HPDE6-E6E7 (cell line): ENCODE measurements at regions not wholly inside any gene's neighbourhood (a gene's known extent, or its start where the extent isn't known, plus 50 kb on each side); places are given as distances from the start of the nearest gene placed in this dataset.
"Not testable (repeated sequence)": the region's sequence is repeated elsewhere in the genome, so short reads cannot be mapped to it uniquely, and the experiment has no call there.

Experiments
- DNase-seq: peaks from one replicate; pipeline ENCODE4 v3.0.0; 2011; ENCODE audit warnings: missing footprints; ENCODE audit errors: extremely low spot score

DNA sequence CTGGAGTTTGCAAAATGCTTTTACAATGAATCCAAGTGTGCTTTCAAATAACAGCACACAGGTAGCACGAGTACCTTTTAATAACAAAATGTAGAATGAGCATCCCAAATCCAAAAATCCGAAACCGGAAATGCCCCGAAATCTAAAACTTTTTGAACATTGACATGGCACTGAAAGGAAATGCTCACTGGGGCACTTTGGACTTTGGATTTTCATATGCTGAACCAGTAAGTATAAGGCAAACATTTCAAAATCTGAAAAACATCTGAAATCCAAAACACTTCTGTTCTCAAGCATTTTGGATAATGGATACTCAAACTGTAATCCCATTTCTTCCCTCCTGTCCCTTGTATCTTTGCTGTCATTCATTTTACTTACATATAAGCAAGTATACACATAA, 50.1 kb downstream of the GCNT4 start:
- no peak for DNase-seq

DNA sequence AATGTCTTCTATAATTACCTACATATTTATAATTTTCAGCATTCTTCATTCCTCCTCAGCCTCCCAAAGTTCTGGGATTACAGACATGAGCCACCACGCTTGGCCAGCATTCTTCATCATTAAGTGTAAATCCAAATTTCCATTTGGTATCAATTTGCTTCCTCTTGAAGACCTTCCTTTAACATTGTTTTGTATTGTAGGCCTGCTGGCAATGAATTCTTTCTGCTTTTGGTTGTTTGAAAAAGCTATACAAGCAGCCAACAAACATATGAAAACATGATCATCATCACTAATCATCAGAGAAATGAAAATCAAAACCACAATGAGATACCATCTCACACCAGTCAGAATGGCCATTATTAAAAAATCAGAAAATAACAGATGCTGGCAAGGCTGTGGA, 56.4 kb downstream of the GCNT4 start:
- no peak for DNase-seq

GRCh38 chr5:74994826-74995225, 57.5 kb downstream of the GCNT4 start:
- no peak for DNase-seq

DNA sequence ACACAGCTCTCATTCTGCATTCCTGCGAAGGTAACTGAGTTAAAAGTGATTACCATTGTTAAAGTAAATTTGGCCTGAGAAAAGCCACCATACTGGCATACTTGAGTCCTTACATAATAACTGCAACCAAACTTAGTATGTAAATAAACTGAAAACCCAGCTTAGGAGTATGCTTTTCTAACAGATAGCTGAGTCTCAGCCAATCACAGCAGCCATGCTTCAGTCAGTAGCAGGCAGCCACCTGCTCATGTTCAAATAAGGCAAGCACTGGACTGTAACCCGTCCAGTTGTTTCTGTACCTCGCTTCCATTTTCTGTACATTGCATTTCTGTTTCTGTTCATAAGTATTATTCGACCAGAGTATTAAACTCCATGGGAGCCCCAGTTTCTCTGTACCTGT, 58.6 kb downstream of the GCNT4 start:
- DNase-seq: no peak

DNA sequence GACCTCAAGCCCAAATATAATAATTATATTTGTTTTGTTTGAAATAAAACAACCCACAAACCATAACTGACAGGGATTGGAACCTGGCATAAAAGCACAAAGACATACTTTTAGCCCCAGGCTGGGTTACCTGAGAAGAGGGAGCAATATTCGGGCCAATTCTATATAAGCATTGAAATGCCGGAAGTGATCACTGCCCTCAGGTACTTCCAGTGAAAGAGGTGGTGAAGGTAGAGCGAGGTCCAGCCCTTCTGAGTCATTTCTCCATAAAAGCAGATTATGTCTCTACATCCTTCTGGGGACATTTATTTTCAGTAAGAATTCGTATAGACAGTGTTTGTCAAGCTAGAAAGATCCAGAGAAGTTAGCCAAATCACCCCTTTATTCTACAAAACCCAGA, 59.6 kb downstream of the GCNT4 start:
- peak; percentile 29 for DNase-seq

DNA sequence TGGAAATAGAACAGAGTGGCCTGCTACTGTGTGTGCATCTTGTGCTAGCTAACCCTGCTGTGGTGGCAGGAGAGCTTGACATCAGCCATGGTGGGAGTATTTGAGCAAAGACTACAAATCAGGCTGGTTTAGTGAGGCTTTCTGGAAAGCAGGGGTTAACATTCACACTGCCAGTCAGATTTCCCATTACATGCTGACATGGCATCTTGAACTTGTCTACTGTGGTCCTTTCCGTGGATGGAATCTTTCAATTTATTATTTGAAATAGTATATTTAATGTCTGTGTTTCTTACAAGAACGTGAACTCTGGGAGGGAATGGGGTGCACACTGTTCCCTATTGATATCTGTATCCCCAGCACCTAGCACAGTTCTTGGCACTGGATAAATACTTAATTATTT, 60.8 kb downstream of the GCNT4 start:
- DNase-seq: no peak

GRCh38 chr5:74990194-74990593, 62.2 kb downstream of the GCNT4 start:
- no peak for DNase-seq

GRCh38 chr5:74988273-74988983, 63.9 kb downstream of the GCNT4 start:
- no peak for DNase-seq

DNA sequence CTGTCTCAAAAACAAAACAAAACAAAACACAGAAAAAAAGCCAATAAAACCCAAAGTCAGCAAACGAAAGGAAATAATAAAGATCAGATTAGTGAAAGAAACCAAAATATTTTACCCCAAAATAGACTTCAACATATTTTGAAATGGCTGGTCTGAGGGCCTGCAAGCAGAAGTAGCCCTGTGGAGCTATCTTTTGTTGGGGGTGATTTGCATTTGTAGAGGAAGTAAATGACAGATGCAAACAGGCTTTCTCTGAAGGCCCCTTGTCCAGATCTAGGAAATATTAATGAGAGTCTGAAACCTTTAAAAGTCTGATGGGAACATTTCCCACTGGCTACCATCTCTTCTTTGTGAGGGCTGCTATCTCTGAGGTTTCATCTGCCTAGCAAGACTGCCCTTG, 74.0 kb downstream of the GCNT4 start:
- DNase-seq: no peak

GRCh38 chr5:74977471-74977870, 74.9 kb downstream of the GCNT4 start:
- no peak for DNase-seq

DNA sequence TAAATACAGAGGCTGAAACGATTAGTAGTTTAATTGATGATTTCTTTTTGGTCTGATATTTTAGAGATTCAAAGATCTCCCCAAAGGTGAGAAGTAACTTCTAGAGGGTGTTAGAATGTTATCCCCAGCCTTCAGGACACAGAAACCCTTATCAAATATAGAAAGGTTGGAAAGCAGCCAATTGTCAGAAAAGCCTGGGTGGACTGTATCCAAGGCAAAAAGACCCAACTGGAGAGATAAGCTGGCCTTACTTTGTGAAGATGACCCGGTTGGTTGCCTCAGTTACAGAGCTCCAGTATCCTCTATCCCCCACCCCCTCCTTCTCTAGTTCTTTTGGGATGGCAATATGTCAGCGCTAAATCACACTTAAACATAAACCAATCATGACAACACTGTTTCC, 75.7 kb downstream of the GCNT4 start:
- DNase-seq: no peak

DNA sequence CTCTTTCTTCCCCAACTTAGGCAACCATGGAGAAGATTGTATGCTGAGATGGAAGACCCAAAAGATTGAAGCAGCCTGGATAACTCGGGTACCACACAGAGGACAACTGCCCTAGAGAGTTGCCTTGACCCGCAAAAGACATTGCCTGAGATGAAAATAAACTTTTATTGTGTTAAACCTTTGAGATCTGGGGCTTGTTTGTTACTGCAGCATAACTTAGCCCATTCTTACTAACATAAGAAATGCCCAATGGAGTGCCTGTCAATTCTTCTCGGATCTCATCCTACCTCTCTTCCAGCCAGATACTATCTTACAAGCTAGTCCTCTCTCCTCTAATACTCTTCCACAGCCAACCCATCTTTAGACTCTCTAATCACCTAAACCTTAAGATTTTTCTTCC, 76.8 kb downstream of the GCNT4 start:
- no peak for DNase-seq

GRCh38 chr5:74974451-74975091, 77.8 kb downstream of the GCNT4 start:
- DNase-seq: no peak

- no peak for DNase-seq
Observed at GRCh38 chr5:74973694-74974093, 78.7 kb downstream of the GCNT4 start.

DNA sequence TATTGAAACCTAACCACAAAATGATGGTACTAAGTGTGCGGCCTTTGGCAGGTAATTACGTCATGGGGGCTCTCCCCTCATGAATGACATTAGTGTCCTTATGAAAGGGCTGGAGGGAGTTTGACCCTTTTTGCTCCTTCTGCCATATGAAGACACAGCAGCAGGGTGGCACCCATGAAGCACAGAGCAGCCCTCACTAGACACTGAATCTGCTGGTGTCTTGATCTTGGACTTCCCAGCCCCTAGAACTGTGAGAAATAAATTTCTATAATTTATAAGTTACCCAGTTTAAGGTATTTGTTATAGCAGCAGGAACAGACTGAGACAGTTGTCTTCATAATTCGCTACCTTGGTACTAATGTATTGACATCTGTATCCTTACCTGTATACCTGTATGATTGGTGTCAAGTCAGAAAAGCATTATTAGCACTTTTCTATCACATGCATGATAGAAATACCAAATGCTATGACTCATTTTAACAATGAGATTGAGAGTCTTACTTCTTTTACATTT, 80.4 kb downstream of the GCNT4 start:
- DNase-seq: no peak

- not testable (repeated sequence) for DNase-seq
Observed at GRCh38 chr5:74970891-74971290, 81.5 kb downstream of the GCNT4 start.

DNA sequence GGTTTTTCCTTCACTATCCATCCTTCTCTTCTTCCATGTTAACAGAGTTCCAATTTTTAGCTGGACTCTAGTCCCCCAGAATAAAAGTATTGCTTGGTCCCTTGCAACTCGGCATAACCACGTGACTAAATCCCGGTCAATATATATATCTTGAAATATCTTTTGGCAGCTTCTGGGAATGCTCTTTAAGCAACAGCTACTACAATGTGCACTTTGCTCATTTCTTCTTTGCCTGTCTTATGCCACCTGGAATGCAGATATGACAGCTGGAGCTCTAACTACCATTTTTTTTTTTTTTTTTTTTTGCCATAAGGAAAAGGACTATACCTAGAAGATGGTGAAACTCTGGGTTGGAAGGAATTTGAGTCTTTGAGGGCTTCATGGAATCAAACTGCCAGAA, 82.6 kb downstream of the GCNT4 start:
- no peak for DNase-seq

DNA sequence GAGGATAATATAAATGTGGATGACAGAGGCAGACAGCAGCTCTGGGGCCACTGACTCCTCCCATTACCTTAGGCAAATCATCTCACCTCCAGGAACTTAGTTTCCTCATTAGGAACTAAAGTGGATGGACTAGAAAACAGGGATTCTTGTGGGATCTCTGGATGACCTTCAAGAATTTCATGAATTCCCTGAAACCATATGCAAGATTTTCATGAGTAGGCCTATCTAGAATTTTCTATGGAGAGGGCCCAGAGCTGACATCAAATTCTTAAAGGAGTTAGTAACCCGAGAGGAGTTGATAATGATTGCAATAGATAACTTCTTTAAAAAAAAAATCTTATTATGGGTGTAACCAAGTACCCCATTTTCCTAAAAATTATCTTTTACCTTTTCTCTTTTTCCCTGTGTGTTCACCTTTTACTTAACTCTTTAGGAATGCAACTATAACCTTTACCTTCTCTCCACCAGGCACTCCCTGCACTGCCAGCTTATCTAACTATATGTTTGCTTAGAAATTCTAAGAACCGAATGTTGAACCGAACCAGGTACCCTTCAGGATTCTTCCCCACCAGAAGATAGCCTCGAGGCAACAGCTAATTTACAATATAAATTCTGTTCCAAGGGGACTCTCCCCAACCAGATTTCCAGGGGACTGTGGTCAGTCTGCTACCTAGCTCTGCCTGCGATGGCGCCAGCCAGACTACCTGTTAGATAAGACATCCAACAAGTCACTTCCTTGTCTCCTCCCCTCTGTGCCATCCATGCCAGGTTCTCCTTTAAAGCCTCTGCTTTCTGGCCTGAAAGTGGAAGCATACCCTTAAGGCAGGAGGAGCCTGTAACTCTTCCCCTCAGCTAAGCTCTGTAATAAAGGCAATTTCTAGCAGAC, 86.0 kb downstream of the GCNT4 start:
- no peak for DNase-seq

DNA sequence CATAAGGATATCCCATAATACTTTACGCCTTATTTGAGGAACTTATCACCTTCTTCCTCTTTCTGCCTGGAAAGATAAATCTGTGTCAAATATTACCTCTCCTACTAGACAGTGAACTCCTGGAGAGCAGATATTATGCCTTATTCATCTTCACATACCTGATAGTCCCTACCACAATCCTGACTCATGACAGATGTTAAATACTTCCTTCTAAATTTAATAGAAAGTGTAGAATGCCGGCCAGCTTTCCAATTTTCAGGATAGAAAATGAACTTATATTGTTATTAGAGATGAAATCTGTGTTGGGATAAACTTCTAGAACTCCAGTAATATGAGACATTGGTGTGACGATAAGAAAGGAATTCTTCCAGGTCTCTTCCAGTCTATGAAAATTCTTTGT, 89.0 kb downstream of the GCNT4 start:
- DNase-seq: no peak

DNA sequence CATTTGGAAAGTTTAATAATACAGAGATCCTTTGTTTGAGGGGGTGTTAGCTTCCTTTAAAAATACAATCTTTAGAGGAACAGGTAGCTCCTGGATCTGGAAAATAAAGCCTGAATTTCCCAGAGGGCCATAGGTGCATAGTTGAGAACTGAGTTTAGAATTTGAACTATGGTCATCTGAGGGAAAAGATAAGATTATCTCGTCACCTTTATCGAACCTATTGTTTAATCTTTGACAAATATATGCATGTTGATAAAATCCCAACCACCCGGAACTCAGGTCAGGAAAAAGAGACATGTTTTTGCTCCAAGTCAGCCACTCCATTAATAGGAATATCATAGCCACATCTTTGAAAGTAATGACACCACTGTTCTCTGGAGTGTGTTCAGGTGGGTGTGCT, 91.7 kb upstream of the FAM169A start:
- no peak for DNase-seq

GRCh38 chr5:74957029-74957784, 91.0 kb upstream of the FAM169A start:
- DNase-seq: no peak

DNA sequence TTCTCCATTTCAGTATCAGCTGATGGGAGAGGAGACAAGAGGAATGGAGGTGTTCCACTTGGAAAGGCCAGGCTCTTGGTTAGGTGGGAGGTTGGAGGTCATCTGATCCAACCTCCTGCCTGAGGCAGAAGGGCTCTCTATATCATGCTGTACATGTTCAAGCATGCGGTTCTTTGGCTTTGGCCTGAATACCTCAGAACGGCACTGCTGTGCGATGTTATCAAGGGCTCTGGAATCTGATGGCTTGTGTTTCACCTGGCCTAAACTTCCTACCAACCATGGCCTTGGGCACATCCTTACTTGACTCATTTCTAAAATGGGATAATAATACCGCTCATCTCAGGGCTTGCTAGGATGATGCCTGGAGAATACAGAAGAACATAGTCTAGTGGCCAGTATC, 90.1 kb upstream of the FAM169A start:
- DNase-seq: peak; percentile 60
